ENCODE measurements at regions not wholly inside any gene's neighbourhood (a gene's known extent, or its start where the extent isn't known, plus 50 kb on each side); places are given as distances from the start of the nearest gene placed in this dataset.

- no peak for DNase-seq
These were observed 257.1 kb downstream of the SAMD5 start for GRCh38 chr6:147765541-147765940.

DNA sequence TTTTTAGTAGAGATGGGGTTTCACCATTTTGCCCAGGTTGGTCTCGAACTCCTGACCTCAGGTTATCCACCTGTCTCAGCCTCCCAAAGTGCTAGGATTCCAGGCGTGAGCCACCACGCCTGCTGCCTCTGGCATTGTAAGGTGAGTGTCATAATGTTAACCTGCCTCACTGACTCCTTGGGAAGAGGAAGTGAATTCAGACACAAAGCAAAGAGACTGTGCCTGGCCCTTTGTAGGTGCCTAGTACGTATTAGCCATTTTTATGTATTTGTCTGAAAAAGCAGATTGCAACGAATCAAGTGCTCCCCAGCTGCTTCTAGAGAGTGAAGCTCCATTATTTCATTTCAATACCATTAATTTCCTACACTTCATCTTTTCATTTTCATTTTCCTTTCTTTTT, 260.5 kb downstream of the SAMD5 start:
- DNase-seq: no peak

GRCh38 chr6:147769496-147770087, 261.1 kb downstream of the SAMD5 start:
- no peak for DNase-seq

DNA sequence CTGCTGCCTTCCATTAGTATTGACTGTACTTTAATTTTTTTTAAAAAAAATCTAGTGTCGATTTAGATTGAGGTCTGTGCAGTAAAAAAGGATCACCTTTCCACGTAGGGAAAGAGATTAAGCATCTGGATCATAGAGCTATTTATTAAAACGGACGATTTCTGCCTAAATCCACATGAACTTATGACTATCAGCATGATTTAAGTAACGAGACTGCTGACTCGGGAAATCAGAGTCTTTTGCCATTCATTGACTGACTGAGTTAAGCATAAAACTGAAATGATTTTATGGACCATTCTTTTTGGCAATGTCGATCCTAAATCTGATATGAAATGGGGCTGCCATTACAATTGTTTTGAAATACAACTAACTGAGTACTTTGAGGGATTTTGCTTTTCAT, 261.7 kb downstream of the SAMD5 start:
- no peak for DNase-seq

GRCh38 chr6:147772724-147773123, 264.2 kb downstream of the SAMD5 start:
- no peak for DNase-seq

GRCh38 chr6:147774856-147775255, 266.4 kb downstream of the SAMD5 start:
- DNase-seq: no peak

- DNase-seq: no peak
These were observed 268.2 kb downstream of the SAMD5 start for GRCh38 chr6:147776631-147777213.

- DNase-seq: no peak
These were observed 271.1 kb downstream of the SAMD5 start for GRCh38 chr6:147779624-147780023.

GRCh38 chr6:147782302-147782701, 273.8 kb downstream of the SAMD5 start:
- no peak for DNase-seq

DNA sequence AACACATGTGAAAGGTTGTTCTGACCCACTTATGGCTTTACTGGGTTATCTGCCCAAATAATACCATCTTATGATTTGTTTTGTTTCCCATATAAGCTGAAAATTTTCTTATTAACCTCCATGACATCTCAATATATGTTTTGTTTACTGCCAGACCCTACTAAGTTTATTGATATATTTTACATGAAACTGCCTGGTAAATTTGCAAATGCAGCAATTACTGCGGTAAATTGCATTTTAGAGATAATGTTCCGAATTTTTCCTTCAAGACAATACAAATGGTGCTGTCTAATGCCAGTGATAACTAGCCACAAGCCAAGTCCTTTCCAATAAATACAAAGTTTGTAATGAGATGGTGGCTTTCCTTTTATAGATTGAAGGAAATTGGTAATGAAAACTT, 275.9 kb downstream of the SAMD5 start:
- DNase-seq: no peak

- no peak for DNase-seq
These were observed 278.9 kb downstream of the SAMD5 start for GRCh38 chr6:147787417-147787816.

DNA sequence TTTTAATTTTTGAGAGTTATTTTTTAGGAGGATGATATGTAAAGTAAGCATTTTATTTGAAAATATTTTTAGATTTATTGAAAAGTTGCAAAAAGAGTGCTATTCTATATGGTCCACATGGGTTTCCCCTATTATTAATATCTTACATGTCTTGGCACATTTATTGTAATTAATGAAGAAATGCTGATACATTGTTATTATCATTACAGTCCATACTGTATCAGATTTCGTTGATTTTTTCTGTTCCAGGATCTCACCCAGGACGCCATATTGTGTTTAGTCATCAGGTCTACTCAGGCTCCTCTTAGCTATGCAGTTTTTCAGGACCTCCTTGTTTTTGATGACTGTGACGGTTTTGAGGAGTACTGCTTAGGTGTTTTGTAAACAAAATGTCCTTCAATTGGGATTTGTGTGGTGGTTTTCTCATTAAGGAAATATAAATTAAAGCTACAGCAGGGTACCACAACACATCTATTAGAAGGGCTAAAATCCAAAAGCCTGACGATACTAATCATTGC, 281.0 kb downstream of the SAMD5 start:
- DNase-seq: no peak

- no peak for DNase-seq
These were observed 285.6 kb downstream of the SAMD5 start for GRCh38 chr6:147793871-147794643.

DNA sequence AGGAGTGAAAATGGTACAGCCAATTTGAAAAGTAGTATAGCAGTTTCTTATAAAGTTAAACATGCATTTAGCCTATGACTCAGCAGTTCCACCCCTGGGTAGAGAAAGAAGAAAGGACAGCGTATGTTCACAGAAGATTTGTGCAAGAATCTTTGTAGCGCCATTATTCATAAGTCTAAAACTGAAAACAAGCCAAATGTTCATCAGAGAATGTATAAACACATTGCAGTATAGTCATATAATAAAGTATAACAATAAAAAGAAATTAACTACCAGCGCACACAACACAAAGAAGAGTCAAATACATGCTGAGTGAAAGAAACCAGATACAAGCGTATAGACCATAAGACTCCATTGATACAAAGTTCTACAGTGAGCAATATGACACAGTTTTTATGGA, 294.0 kb downstream of the SAMD5 start:
- no peak for DNase-seq

- no peak for DNase-seq
These were observed 296.7 kb downstream of the SAMD5 start for GRCh38 chr6:147805155-147805554.

- no peak for DNase-seq
These were observed 298.2 kb downstream of the SAMD5 start for GRCh38 chr6:147806697-147807096.

- DNase-seq: no peak
These were observed 300.1 kb downstream of the SAMD5 start for GRCh38 chr6:147808640-147809039.

DNA sequence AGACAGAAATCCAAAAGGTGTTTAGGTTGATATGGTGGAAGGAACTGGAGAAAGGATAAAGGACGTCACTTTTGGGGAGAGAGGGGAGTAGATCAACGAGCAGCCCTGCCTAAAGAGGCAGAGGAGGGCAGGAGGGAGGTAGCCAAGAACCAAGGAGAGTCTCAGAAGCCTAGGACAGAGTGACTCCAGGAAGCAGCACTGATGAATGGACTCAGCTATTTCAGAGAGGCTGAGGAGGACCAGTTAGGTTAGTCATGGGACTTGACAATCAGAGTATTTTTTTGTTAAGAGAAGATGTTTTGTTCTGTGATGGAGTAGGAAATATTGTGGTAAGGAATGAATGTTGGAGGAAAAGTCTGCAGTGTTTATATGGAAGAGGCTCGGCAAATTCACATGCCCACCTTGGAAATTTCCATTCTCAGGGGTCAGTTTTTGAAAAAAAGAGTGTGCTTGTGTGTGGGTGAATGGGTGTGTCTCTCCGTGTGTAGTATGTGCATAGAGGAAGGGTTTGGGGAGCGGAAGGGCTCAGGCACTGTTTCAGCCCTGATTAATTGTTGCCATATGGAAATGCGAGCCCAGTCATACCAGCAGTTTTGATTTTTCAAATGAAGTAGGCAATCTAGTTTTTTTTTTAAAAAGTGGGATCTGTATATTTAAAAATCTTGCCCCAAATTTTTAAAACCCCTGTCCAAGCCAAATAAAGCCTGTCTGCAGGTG, 303.6 kb downstream of the SAMD5 start:
- DNase-seq: no peak

DNA sequence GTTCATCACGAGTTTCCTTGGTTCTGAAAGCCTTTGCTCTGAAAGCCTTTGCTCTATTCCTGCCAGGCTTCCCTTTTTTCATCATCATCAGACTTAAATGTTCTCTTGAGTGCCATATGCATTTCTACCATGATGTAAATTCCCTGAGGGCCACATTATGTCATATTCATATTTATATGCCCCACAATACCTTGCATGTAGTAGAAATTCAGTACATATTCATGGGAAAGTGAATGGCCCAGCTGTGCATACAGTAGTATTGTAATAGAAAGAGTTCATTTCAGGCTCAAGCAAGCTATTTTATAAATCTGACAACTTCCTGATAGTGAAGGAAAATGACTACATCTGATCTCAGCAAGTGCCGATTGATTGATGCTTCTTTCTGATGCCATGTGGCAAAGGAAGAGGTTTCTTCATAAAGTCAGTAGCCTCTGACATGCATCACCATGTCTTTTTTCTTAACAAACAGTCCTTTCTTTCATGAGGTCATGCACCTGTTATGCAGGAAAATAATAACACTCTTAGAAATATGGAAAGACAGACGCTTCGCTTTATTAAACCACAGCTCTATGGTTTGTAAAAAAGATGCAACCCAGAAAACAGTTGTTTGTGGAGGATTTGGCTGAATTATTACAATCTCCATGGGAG, 308.7 kb downstream of the SAMD5 start:
- DNase-seq: no peak

DNA sequence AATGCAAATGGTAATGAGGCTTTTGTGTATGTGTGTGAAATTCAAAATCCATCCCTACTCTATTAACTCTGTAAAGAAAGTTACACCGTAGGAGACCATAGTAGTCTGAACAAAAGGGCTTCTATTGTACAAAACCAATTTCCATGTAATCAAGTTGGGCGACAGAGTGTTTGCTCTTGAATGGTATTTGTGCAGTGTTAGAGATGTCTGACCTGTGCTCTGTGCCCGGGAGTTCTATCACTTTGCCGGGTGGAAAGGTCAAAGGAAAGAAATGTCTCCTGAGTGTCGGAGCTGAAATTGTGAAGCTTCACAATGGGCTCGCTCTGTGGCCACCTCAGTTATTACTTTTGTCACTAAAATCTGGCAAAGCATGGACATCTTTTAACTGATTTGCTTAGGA, 312.0 kb downstream of the SAMD5 start:
- DNase-seq: no peak

DNA sequence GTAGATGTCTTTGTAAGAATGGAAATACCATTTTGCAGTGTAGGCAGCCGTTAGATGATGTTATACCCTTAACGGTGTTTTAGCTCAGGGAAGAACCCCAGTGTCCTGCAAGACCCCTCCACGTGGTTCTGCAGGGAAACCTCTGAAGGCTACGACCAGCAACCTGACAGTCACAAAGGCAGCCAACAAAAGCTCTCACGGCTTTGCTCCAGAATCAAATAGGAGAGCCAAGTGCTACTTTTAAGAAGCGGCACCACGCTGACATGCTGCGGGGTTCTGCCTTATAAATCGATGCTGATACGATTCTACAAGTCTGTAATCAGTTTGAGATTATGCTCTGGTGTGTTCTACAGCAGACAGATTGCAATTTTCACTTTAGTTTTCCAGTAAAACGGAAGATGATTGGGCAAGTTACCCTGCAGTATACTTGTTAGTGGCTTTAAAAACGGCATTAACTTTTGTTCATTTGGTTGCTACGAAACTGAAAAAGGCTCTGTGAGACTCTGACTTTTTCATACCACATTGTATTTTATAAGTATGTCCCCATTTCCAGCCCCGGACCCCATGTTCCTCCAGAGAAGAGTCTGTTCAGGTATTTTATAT, 312.9 kb downstream of the SAMD5 start:
- no peak for DNase-seq

GRCh38 chr6:147823936-147824335, 315.4 kb downstream of the SAMD5 start:
- no peak for DNase-seq

DNA sequence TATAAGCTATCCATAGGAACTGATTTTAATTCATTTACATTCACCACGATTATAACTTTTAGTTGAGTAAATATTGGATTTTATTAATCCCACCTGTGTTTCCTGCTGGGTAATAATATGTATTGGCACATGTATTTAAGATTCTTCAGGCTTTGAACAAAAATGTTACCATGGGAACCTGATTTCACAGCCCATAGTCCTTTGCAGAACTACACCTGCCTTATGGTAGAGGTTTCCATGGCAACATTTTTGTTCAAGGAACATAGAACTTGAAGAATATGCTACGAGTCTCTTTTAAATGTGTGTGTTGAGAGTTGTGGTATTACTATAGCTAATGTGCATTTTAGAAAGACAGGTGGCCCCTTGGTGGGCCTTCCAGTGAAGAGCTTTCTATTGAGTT, 317.4 kb downstream of the SAMD5 start:
- no peak for DNase-seq
